Stimulated activated memory B cell treated with anti-CD40 and anti-IgM and Interleukin-4, amounts not matched to agents 10 μg/mL and 1 μg/mL and 100 μg/mL, for 72 hours (primary cell): ENCODE measurements at regions not wholly inside any gene's neighbourhood (a gene's known extent, or its start where the extent isn't known, plus 50 kb on each side); places are given as distances from the start of the nearest gene placed in this dataset.

Source experiments
- ATAC-seq: fragments of 150-1000 bp; cut with Tn5 transposase; 2 replicates; pipeline ENCODE4 v1.10.0; 2021
- H3K27ac Mint-ChIP-seq: one replicate; pipeline ENCODE4 v1.8.0; 2022; ENCODE audit warnings: mild to moderate bottlenecking, mixed read lengths
- H3K27me3 Mint-ChIP-seq: one replicate; pipeline ENCODE4 v1.8.0; 2022; ENCODE audit warnings: mixed read lengths
- H3K36me3 Mint-ChIP-seq: one replicate; pipeline ENCODE4 v1.8.0; 2022; ENCODE audit warnings: mixed read lengths
- H3K4me1 Mint-ChIP-seq: one replicate; pipeline ENCODE4 v1.8.0; 2022; ENCODE audit warnings: mixed read lengths
- H3K4me3 Mint-ChIP-seq: one replicate; pipeline ENCODE4 v1.8.0; 2022; ENCODE audit warnings: mild to moderate bottlenecking, moderate library complexity, mixed read lengths
- H3K9me3 Mint-ChIP-seq: one replicate; pipeline ENCODE4 v1.8.0; 2022; ENCODE audit warnings: mixed read lengths

DNA sequence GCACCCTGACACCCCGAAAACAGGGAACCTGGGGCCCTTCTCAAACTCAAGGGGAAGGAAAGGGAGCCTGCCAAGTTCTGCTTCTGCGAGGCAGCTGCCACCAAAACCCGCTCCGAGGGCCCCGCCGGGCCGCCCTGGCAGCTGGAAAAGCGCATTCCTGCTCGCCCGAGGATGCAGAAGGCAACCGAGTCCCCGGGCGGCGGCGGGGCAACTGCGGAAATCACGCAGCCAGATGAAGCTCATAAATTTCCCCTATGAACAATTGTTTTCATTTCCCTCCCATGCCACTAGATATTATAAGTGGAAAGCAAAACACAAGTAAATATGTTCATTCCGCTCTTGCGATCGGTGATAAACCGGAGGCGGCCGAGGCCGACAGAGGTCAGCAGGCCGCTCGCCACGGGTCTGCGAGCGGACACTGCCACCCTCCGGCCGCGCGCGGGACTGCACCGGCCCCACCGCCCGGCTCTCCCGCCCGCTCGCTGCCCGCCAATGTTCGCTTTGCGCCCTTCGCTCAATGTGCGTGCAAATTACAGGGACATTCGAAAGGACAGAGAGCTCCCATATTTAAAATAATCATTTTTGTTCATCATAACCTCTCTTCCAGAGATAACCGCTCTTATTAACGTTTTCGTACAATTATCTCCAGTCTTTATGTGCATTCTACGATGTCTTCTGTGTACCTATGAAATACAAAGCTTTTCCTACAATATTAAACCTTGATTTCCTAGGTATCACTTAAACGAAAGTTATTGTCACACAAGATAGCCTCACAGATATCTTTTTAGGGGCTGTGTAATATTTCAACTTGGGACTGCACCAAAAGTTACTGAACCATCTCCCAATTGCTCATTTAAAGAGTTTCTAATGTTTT, 120.8 kb upstream of the ZNF507 start:
- no peak overlapping the region for H3K27ac Mint-ChIP-seq
- H3K4me1 Mint-ChIP-seq, result peaks cover 19% of the 10 kb centered on the region
- H3K9me3 Mint-ChIP-seq, result peaks cover 3% of the 10 kb centered on the region
- peak; percentile 71 for ATAC-seq
- peaks cover 5% of the 10 kb centered on the region for H3K36me3 Mint-ChIP-seq
- H3K4me3 Mint-ChIP-seq, result peak overlapping the region; percentile 13
- H3K27me3 Mint-ChIP-seq, result peaks cover 50% of the 10 kb centered on the region

DNA sequence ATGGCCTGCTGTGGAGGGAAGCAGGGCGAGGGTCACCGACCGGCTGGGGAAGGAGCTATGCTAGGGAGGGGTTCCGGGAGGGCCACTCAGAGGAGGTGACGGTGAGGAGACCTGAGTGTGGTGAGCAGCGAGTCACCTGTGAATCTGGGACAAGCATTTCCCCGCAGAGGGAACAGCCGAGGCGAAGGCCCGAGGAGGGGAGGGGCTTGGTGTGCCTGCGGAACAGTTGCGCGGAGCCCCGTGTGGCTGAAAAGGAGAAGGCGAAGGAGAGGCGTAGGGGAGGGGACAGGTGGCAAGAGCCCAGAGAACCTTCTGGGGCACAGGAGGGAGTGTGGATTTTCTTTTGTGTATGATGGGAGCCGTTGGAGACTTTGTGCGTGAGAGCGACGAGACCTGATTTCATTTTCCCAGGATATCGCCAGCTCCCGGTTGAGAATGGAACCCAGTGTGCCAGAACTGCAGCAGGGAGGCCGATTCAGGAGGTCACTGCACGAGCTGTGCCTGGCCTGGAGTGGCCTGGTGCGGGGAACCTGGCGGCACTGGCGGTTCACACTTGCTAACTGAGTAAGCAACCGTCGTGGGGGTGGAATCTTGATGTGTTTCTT, 117.7 kb upstream of the ZNF507 start:
- Mint-ChIP-seq H3K27me3 (peaks cover 42% of the 10 kb centered on the region), H3K36me3 (no peaks in the 10 kb centered on the region), H3K27ac (no peak overlapping the region), H3K9me3 (peaks cover 3% of the 10 kb centered on the region), H3K4me3 (no peak overlapping the region), H3K4me1 (peaks cover 19% of the 10 kb centered on the region)
- no peak for ATAC-seq

DNA sequence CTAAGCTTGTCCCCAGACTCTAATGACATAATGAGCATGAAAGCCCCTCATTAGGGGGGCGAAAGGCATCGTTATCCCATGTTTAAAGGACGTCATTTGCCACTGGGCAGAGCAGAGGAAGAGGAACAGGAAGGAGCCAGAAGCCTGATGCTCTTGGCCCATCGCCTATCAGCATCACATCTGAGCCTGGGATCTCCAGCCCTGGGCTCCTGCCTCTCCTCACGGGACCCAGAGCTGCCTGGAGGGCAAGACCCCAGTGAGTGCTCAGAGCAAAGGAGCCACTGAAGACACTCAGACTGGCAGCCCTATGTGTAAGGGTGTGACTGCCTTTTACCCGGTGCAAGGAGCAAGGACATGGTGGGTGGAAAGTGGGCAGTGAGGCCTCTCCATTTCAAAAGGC, 115.0 kb upstream of the ZNF507 start:
- Mint-ChIP-seq H3K27me3 (peaks cover 14% of the 10 kb centered on the region), H3K36me3 (no peaks in the 10 kb centered on the region)
- ATAC-seq, result no peak

DNA sequence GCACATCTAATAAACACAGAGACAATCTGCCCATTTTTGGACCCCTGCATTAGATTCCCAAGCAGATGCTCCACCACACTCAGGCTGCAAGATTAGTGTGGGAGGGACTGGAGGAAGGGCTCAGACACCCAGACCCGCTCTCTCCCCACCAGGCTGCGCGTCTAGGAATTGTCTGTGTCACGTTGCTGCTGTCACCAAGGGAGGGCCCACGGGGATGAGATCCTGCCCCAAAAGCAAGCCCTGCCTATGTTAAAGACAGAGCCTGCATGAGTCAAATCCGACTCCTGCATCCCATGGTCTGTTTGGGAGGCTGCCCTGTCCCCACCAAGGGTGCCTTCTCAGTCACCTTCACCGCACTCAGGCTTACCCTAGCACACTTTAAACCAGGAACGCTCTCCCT, 114.4 kb upstream of the ZNF507 start:
- peaks cover 3% of the 10 kb centered on the region for H3K9me3 Mint-ChIP-seq
- H3K27ac Mint-ChIP-seq, result no peak overlapping the region
- H3K36me3 Mint-ChIP-seq, result no peaks in the 10 kb centered on the region
- no peaks in the 10 kb centered on the region for H3K4me1 Mint-ChIP-seq
- H3K4me3 Mint-ChIP-seq, result no peak overlapping the region
- ATAC-seq, result no peak
- H3K27me3 Mint-ChIP-seq, result peaks cover 9% of the 10 kb centered on the region

More for the DNA sequence above, 115.0 kb upstream of the ZNF507 start:
- Mint-ChIP-seq H3K27ac (no peak overlapping the region), H3K9me3 (peaks cover 3% of the 10 kb centered on the region), H3K4me1 (no peaks in the 10 kb centered on the region), H3K4me3 (no peak overlapping the region)

DNA sequence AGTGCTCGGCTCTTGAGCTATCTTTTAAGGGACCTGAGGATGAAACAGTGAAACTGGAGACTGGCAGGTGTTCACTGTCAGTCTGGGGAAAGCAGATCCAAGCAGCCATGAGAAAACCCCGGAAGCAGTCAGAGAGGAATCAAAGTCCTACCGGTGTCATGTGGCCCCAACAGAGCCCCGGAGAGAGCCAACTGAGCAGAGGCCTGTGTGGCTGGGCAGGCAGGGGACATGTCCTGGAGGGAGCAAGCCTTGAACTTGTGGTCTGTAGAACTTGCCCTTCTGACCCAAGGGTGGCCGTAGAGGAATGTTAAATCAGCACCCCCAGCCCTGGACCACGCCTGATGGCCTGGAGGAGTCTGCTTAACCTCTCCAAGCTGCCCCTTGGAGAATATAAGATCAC, 113.7 kb upstream of the ZNF507 start:
- no peak overlapping the region for H3K4me3 Mint-ChIP-seq
- no peaks in the 10 kb centered on the region for H3K36me3 Mint-ChIP-seq
- peaks cover 9% of the 10 kb centered on the region for H3K27me3 Mint-ChIP-seq
- peaks cover 3% of the 10 kb centered on the region for H3K9me3 Mint-ChIP-seq
- ATAC-seq, result no peak
- H3K27ac Mint-ChIP-seq, result no peak overlapping the region
- H3K4me1 Mint-ChIP-seq, result no peaks in the 10 kb centered on the region

DNA sequence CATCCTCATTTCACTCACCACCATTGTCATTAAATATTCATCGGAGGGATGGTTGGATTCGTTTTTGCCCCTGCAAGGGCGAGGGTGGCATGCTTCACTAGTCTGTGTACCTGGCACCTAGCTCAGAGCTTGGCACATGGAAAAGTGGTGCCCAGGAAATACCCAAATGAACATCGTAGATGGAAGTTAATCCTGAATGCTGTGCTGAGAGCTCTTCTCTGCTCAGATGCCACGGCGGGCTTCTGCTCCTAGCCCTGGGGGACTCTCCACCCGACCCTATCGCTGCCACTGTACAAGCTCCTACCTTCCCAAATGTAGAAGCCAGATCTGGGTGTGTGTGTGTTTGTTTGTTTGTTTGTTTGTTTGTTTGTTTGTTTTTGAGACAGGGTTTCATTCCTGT, 113.0 kb upstream of the ZNF507 start:
- no peaks in the 10 kb centered on the region for H3K4me1 Mint-ChIP-seq
- no peaks in the 10 kb centered on the region for H3K36me3 Mint-ChIP-seq
- no peak for ATAC-seq
- no peak overlapping the region for H3K4me3 Mint-ChIP-seq
- H3K27ac Mint-ChIP-seq, result no peak overlapping the region
- H3K9me3 Mint-ChIP-seq, result peaks cover 2% of the 10 kb centered on the region
- H3K27me3 Mint-ChIP-seq, result peaks cover 9% of the 10 kb centered on the region

DNA sequence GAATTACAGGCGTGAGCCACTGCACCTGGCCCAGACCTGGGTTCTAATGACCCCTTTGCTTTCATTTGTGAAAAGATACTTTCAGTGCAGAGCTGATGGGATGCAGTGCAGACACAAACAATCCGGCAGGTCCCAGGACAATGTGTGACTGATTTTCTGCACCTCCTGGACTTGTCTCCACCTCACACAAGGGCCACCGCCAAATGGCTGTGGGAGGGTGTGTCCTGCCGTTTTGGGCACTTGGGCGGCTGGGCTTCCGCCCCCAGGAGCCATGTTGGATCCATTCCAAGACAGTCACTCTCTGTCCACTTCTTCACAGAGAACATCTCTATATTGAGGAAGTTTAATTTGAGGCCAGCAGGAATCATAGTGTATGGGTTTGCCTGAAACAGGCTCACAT, 112.3 kb upstream of the ZNF507 start:
- Mint-ChIP-seq H3K4me3 (no peak overlapping the region), H3K36me3 (no peaks in the 10 kb centered on the region), H3K27ac (no peak overlapping the region), H3K4me1 (no peaks in the 10 kb centered on the region), H3K9me3 (no peaks in the 10 kb centered on the region), H3K27me3 (peaks cover 9% of the 10 kb centered on the region)
- ATAC-seq, result no peak

DNA sequence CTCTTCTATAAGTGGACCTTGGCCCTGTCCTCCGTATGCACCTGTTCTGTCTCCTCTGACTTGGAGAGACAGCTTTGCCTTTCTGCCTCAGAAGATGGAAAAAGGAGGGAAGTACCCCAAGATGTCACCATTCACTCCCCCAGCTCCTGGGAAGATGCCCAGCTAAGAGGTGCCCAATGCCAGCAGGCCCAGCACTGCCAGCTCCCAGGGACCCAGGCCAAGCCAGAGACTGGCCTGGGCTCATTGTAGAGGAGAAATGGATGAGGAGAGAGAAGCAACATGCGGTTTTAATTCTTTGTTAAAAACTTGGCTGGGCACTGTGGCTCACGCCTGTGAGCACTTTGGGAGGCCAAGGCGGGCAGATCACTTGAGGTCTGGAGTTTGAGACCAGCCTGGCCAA, 111.5 kb upstream of the ZNF507 start:
- H3K4me3 Mint-ChIP-seq, result no peak overlapping the region
- no peak for ATAC-seq
- no peaks in the 10 kb centered on the region for H3K9me3 Mint-ChIP-seq

DNA sequence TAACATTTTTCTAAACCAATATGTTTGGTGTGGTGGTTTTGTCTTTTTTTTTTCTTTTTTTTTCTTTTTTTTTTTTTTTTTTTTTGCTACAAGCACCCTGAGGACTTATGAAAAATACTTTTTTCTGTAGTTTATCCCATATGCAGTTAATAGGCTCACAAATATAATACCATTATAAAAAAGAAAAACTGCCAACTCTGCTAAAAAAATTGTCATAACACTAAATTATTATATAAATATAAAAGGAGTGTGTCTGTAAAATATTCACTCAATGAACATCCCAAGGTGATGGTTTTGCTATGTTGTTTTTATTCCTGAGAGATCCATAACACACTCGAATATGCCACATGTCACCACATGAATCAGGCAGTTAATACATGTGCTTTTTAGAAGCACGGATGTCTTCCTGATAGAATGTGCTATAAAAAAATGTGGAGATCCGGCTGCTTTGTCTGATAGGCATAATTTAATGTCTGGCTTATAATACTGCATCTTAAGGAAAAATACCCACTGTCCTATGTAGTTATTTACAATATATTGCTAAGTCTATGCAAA, 110.7 kb upstream of the ZNF507 start:
- Mint-ChIP-seq H3K4me1 (no peaks in the 10 kb centered on the region), H3K27ac (no peak overlapping the region), H3K4me3 (no peak overlapping the region), H3K9me3 (peaks cover 2% of the 10 kb centered on the region), H3K27me3 (peaks cover 9% of the 10 kb centered on the region), H3K36me3 (no peaks in the 10 kb centered on the region)
- no peak for ATAC-seq

More for the DNA sequence above, 111.5 kb upstream of the ZNF507 start:
- Mint-ChIP-seq H3K27me3 (peaks cover 9% of the 10 kb centered on the region), H3K4me1 (no peaks in the 10 kb centered on the region), H3K27ac (no peak overlapping the region), H3K36me3 (no peaks in the 10 kb centered on the region)

DNA sequence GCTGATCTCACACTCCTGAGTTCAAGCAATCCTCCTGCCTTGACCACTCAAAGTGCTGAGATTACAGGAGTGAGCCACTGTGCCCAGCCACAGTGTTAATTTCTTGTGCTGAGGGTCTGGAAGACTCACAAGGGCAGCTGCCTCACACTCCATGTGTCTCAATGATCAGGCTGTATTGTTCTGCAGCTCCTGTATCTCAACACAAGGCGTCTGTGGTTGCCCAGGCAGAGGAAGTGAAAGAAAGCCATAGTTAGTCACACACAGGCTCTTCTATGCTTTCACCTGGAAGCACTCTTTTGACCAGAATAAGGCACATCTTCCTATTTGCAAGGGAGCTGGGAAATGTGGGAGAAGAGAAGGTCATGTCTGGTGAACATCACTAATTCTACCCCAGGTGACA, 107.3 kb upstream of the ZNF507 start:
- H3K9me3 Mint-ChIP-seq, result peaks cover 2% of the 10 kb centered on the region
- no peaks in the 10 kb centered on the region for H3K4me1 Mint-ChIP-seq
- no peak overlapping the region for H3K27ac Mint-ChIP-seq
- no peaks in the 10 kb centered on the region for H3K36me3 Mint-ChIP-seq
- H3K4me3 Mint-ChIP-seq, result no peak overlapping the region
- peak; percentile 60 for ATAC-seq
- no peaks in the 10 kb centered on the region for H3K27me3 Mint-ChIP-seq

DNA sequence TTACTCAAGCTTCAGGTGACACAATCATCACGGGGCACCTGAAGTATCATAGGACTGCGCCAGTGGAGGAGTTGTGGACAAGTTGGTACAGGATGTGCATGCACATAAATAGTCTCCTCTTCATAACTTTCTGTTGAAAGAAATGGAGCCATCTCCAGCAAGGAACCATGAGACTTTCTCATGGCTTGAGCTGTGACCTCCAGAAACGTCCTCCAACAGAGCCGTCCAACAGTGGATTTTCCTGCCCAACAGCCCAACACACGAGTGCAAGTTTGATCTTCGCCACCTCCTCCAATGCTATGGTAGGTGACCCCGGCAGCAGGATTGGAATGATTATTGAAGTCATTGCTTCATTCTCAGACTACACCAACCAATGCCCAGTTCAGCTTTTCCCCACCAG, 105.1 kb upstream of the ZNF507 start:
- Mint-ChIP-seq H3K27me3 (no peaks in the 10 kb centered on the region), H3K4me1 (no peaks in the 10 kb centered on the region), H3K27ac (no peak overlapping the region), H3K9me3 (peaks cover 2% of the 10 kb centered on the region), H3K36me3 (no peaks in the 10 kb centered on the region), H3K4me3 (no peak overlapping the region)
- ATAC-seq, result no peak

DNA sequence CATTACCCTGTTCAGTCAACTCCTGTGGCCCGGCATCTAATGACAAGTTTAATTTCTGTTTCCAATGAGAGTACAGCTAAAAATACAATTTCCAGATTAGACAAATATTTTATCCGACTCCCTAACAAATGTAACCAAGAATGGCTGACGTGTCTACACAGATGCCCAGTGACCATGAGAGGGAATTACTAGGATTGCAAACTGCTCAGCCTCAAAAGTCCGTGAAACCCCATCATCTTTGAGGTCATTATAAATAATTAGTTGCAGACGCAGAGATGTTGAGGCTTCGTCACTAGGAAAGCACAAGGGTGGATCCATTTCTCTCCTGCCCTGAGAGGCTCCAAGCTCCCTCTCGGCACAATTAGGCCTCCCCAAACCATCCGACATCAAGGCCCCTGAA, 104.1 kb upstream of the ZNF507 start:
- H3K27me3 Mint-ChIP-seq, result no peaks in the 10 kb centered on the region
- no peaks in the 10 kb centered on the region for H3K4me1 Mint-ChIP-seq
- no peak overlapping the region for H3K4me3 Mint-ChIP-seq
- no peak overlapping the region for H3K27ac Mint-ChIP-seq
- no peak for ATAC-seq
- peaks cover 5% of the 10 kb centered on the region for H3K9me3 Mint-ChIP-seq
- no peaks in the 10 kb centered on the region for H3K36me3 Mint-ChIP-seq

DNA sequence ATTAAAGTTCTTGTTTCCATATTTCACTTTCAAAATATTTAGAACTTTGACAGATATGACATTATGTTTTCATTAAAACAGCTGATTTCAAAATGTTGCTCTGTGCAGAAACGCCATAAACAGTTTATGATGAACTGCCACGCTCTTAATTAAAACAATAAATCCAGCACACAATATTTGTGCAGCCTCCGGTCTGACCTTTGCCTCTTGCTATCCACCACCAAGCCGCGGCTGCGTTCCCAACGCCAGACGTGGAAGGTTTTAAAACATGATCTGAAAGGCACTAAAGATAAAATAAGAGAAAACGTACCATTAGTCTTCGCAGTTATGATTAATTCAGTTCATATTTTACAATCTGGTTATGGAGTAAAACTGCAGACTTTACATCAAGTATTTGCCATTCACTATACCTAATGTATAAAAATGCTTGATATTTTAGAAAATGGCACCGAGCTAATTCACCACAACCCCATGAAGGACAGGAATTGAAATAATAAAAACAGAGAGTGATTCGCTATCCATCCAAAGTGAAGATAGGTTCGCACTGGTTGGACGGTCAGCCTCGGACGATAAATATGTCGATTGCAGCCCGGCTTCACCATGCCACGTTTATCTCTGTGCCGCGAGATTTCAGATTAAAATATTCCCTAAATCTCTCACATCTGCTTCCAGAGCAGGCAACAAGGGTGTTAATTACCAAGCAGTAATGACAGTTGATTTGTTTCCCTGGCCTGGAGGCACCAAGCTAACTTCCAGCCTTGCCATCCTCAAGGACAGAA, 103.3 kb upstream of the ZNF507 start:
- H3K9me3 Mint-ChIP-seq, result peaks cover 5% of the 10 kb centered on the region
- H3K36me3 Mint-ChIP-seq, result no peaks in the 10 kb centered on the region
- no peak overlapping the region for H3K27ac Mint-ChIP-seq
- ATAC-seq, result no peak
- H3K4me1 Mint-ChIP-seq, result no peaks in the 10 kb centered on the region
- H3K4me3 Mint-ChIP-seq, result no peak overlapping the region
- no peaks in the 10 kb centered on the region for H3K27me3 Mint-ChIP-seq

DNA sequence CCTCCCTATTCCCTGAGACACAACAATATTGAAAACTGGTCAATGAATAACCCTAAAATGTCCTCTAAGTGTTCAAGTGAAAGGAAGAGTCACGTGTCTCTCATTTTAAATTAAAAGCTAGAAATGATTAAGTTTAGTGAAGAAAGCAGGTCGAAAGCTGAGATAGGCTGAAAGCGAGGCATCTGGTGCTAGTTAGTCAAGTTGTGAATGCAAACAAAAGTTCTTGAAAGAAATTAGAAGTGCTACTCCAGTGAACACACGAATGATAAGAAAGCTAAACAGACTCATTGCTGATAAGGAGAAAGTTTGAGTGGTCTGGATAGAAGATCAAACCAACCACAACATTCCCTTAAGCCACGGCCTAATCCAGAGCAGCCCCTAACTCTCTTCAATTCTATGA, 99.4 kb upstream of the ZNF507 start:
- peaks cover 3% of the 10 kb centered on the region for H3K9me3 Mint-ChIP-seq
- no peak overlapping the region for H3K4me3 Mint-ChIP-seq
- H3K36me3 Mint-ChIP-seq, result no peaks in the 10 kb centered on the region
- no peaks in the 10 kb centered on the region for H3K4me1 Mint-ChIP-seq
- H3K27me3 Mint-ChIP-seq, result no peaks in the 10 kb centered on the region
- no peak for ATAC-seq
- no peak overlapping the region for H3K27ac Mint-ChIP-seq

DNA sequence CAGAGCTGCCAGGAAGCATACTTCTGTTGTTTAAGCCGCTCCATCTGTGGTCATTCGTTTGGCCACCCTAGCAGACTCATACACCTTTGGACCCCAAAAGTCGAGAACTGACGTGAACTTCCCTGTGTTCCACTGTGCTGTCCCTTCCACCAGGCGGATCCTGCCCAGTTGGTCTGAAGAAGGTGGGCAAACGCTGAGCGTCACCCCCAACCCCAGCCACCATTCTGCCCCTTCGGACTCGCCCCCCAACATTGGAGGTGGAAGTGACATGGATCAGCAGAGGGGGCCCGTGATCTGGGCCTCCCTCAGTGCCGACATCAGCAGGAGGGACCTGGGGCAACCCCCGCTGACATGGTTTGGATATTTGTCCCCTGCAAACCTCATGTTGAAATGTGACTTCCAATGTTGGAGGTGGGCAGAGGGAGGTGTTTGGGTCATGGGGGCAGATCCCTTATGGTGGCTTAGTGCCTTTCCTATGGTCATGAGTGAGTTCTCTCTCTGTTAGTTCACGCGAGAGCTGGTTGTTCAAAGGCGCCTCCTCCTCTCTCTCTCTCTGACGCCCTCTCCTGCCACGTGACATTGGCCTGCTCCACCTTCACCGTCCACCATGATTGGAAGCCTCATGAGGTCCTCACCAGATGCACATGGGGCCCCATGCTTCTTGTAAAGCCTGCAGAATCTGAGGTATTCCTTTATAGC, 93.6 kb upstream of the ZNF507 start:
- H3K36me3 Mint-ChIP-seq, result no peaks in the 10 kb centered on the region
- ATAC-seq, result no peak
- peaks cover 3% of the 10 kb centered on the region for H3K9me3 Mint-ChIP-seq
- H3K4me1 Mint-ChIP-seq, result no peaks in the 10 kb centered on the region
- no peak overlapping the region for H3K27ac Mint-ChIP-seq
- H3K27me3 Mint-ChIP-seq, result peaks cover 9% of the 10 kb centered on the region
- H3K4me3 Mint-ChIP-seq, result no peak overlapping the region
